GM18508 (cell line): ENCODE measurements at regions not wholly inside any gene's neighbourhood (a gene's known extent, or its start where the extent isn't known, plus 50 kb on each side); places are given as distances from the start of the nearest gene placed in this dataset.

Experiments
- ATAC-seq: cut with Tn5 transposase; IDR thresholded peaks from one replicate; pipeline ENCODE4 v1.9.1; 2021; ENCODE audit warnings: moderate number of reproducible peaks; ENCODE audit not compliant: insufficient read depth, unreplicated experiment

GRCh38 chr18:78732273-78733210 is 247.1 kb upstream of the SALL3 start:
- no peak for ATAC-seq

- no peak for ATAC-seq
Observed at GRCh38 chr18:78733762-78734613, 245.6 kb upstream of the SALL3 start.

GRCh38 chr18:78734614-78734945 is 245.0 kb upstream of the SALL3 start:
- no peak for ATAC-seq

GRCh38 chr18:78735131-78736014 is 244.2 kb upstream of the SALL3 start:
- no peak for ATAC-seq

GRCh38 chr18:78736015-78736690 is 243.5 kb upstream of the SALL3 start:
- ATAC-seq, result no peak

- no peak for ATAC-seq
Observed at GRCh38 chr18:78737006-78737915, 242.4 kb upstream of the SALL3 start.

GRCh38 chr18:78738076-78738690 is 241.4 kb upstream of the SALL3 start:
- no peak for ATAC-seq

GRCh38 chr18:78739115-78739514 is 240.5 kb upstream of the SALL3 start:
- ATAC-seq, result no peak

- no peak for ATAC-seq
Observed at GRCh38 chr18:78739882-78740677, 239.5 kb upstream of the SALL3 start.

GRCh38 chr18:78740876-78741275 is 238.7 kb upstream of the SALL3 start:
- ATAC-seq, result no peak

- ATAC-seq, result no peak
Observed at GRCh38 chr18:78741381-78742217, 238.0 kb upstream of the SALL3 start.

- no peak for ATAC-seq
Observed at GRCh38 chr18:78742218-78742745, 237.3 kb upstream of the SALL3 start.

- no peak for ATAC-seq
Observed at GRCh38 chr18:78743078-78743477, 236.5 kb upstream of the SALL3 start.

- no peak for ATAC-seq
Observed at GRCh38 chr18:78751664-78752063, 228.0 kb upstream of the SALL3 start.

GRCh38 chr18:78753240-78753639 is 226.4 kb upstream of the SALL3 start:
- ATAC-seq, result no peak

GRCh38 chr18:78754311-78755043 is 225.1 kb upstream of the SALL3 start:
- no peak for ATAC-seq
